Heart right ventricle (tissue), 16 donors: ENCODE measurements at regions not wholly inside any gene's neighbourhood (a gene's known extent, or its start where the extent isn't known, plus 50 kb on each side); places are given as distances from the start of the nearest gene placed in this dataset.

Experiments used
- ATAC-seq, 8 donors: fragments of 200-7000 bp; cut with Tn5 transposase; one replicate each; pipeline ENCODE4 v1.9.1; 2020; ENCODE audit warnings: mild to moderate bottlenecking in 8 of 8, moderate library complexity in 8 of 8, moderate number of reproducible peaks in 1 of 8
- DNase-seq, 2 donors: peaks; one replicate each; pipeline ENCODE4 v3.0.0-alpha.2; 2020
- H3K27ac ChIP-seq, 10 donors: fragments of 200-600 bp; sonication (generic) in 2 of 10; one replicate each; pipeline versions ENCODE4 v1.5.0 to v1.8.0; 2020 to 2022; ENCODE audit warnings: mild to moderate bottlenecking in 3 of 10
- H3K27me3 ChIP-seq, 7 donors: fragments of 200-600 bp; one replicate each; pipeline ENCODE4 v1.8.0; 2021 to 2022; ENCODE audit warnings: mild to moderate bottlenecking in 2 of 7
- H3K36me3 ChIP-seq, 9 donors: fragments of 200-600 bp; sonication (generic) in 1 of 9; one replicate each; pipeline versions ENCODE4 v1.5.0 to v1.8.0; 2020 to 2022; ENCODE audit warnings: mild to moderate bottlenecking in 2 of 9
- H3K4me1 ChIP-seq, 9 donors: fragments of 200-600 bp; sonication (generic) in 1 of 9; one replicate each; pipeline versions ENCODE4 v1.5.0 to v1.8.0; 2020 to 2022; ENCODE audit warnings: mild to moderate bottlenecking in 4 of 9
- H3K4me3 ChIP-seq, 10 donors: fragments of 200-600 bp; sonication (generic) in 2 of 10; one replicate each; pipeline versions ENCODE4 v1.5.0 to v1.8.0; 2020 to 2022; ENCODE audit warnings: mild to moderate bottlenecking in 7 of 10, moderate library complexity in 2 of 10
- H3K9me3 ChIP-seq, 11 donors: fragments of 200-600 bp in 10 of 11; sonication (generic) in 2 of 11; one replicate each; pipeline versions ENCODE4 v1.5.0 to v1.8.0; 2013 to 2022; ENCODE audit warnings: mild to moderate bottlenecking in 2 of 11, control low read depth in 1 of 11, moderate library complexity in 1 of 11
- CTCF ChIP-seq, 9 donors: fragments of 200-600 bp; sonication (generic) in 2 of 9; IDR thresholded peaks; one replicate each; pipeline versions ENCODE4 v1.5.0 to v1.8.0; 2021 to 2022; ENCODE audit warnings: antibody characterized with exemption in 9 of 9, mild to moderate bottlenecking in 5 of 9, moderate library complexity in 1 of 9
- WGBS, 2 donors: extraction: QIAGEN DNeasy Blood & Tissue Kit; methylation state at CpG; one replicate each; pipeline ENCODE4 v1.1.7; 2013; ENCODE audit warnings: inconsistent platforms in 1 of 2; 5-methylcytosine and 5-hydroxymethylcytosine counted together
- intact Hi-C, 10 donors: fragments of 100-400 bp; cut with DNase I; formaldehyde crosslinking; loops; one replicate each; pipeline versions ENCODE4 v1.11.1 to v1.14.2; 2022
- donor health status: Arrhythmogenic right ventricular cardiomyopathy.
- donor health status: ischemic (EF 13 %, LVEDD 7.1; RV severe dilation, severe dysfunction).
- donor health status: healthy with polysubstance abuse.
- donor health status: DM: no; HTN: yes; CAD: no.
- donor health status: DM: no; HTN: no; CAD: no.
- donor health status: ischemic (EF 25% LVEDD 6.9; RV normal size, moderate dysfunction).
- donor health status: ischemic (EF 25% LVEDD 5.7; RV mildly dilated, moderate dysfunction).
- donor health status: healthy.
- donor health status: DM: yes; HTN: yes; CAD: no.
- donor health status: Ischemic cardiomyopathy.
- donor health status: ischemic (EF 35%, LVEDD 5.7; RV mildly dilated, moderate dysfunction).
- donor health status: nonischemic (EF 11% LVEDD 7.7; RV severe dilation, severe dysfunction).
- donor health status: DM: yes; HTN: yes; CAD: no.
- donor health status: PGD.
- donor health status: ischemic (EF 29% LVEDD 5.4; RV normal size, mild dysfunction).
- donor health status: nonischemic (EF 23%, LVEDD 6.1; RV moderate dilation, normal function).

GRCh38 chr21:23374155-23374554 lies 2233.1 kb downstream of the MRPL39 start:
- no peak for DNase-seq

GRCh38 chr21:23356905-23357304 lies 2250.4 kb downstream of the MRPL39 start:
- TF ChIP-seq CTCF (IDR thresholded peaks at IDR 0.05), result no peak
- no peak for DNase-seq
- H3K27me3 ChIP-seq, result no peaks in the 10 kb centered on the region
- WGBS, 2 donors, result 65 to 70% methylated on average over 1 of the region's 1 CpG
- H3K9me3 ChIP-seq, result peaks cover 0 to 33% (median 0%) of the 10 kb centered on the region in 11 donors
- H3K4me3 ChIP-seq, result no peak overlapping the region
- no peak overlapping the region for H3K27ac ChIP-seq
- ATAC-seq, result no peak
- no peaks in the 10 kb centered on the region for H3K4me1 ChIP-seq
- intact Hi-C loops, result no loop called here
- no peaks in the 10 kb centered on the region for H3K36me3 ChIP-seq

More at GRCh38 chr21:23374155-23374554, 2233.1 kb downstream of the MRPL39 start:
- H3K4me1 ChIP-seq, result no peaks in the 10 kb centered on the region
- H3K27ac ChIP-seq, result no peak overlapping the region
- H3K9me3 ChIP-seq, result peaks cover 0 to 9% (median 0%) of the 10 kb centered on the region in 11 donors
- no peaks in the 10 kb centered on the region for H3K27me3 ChIP-seq
- 81 to 83% methylated on average over 4 of the region's 4 CpGs for WGBS, 2 donors
- no peak overlapping the region for H3K4me3 ChIP-seq
- intact Hi-C loops, result no loop called here
- no peaks in the 10 kb centered on the region for H3K36me3 ChIP-seq
- ATAC-seq, result no peak
- no peak for TF ChIP-seq CTCF (IDR thresholded peaks at IDR 0.05)

- no peak for DNase-seq
- ATAC-seq, result no peak
Observed at GRCh38 chr21:23316190-23316589, 2291.1 kb downstream of the MRPL39 start.

GRCh38 chr21:23308741-23309140 lies 2298.5 kb downstream of the MRPL39 start:
- TF ChIP-seq CTCF (IDR thresholded peaks at IDR 0.05), result no peak
- no peak overlapping the region for H3K4me3 ChIP-seq
- intact Hi-C loops, result no loop called here
- H3K36me3 ChIP-seq, result no peaks in the 10 kb centered on the region
- no peak for ATAC-seq
- DNase-seq, result no peak
- no peaks in the 10 kb centered on the region for H3K27me3 ChIP-seq
- no peaks in the 10 kb centered on the region for H3K4me1 ChIP-seq
- H3K9me3 ChIP-seq, result peaks cover 0 to 2% (median 0%) of the 10 kb centered on the region in 11 donors
- 37 to 39% methylated on average over 1 of the region's 1 CpG for WGBS, 2 donors
- H3K27ac ChIP-seq, result no peak overlapping the region

More at GRCh38 chr21:23316190-23316589, 2291.1 kb downstream of the MRPL39 start:
- H3K4me3 ChIP-seq, result no peak overlapping the region
- H3K27me3 ChIP-seq, result no peaks in the 10 kb centered on the region
- H3K36me3 ChIP-seq, result no peaks in the 10 kb centered on the region
- TF ChIP-seq CTCF (IDR thresholded peaks at IDR 0.05), result no peak
- intact Hi-C loops, result no loop called here
- no peaks in the 10 kb centered on the region for H3K4me1 ChIP-seq
- no peaks in the 10 kb centered on the region for H3K9me3 ChIP-seq
- no peak overlapping the region for H3K27ac ChIP-seq
